ENCODE measurements at regions not wholly inside any gene's neighbourhood (a gene's known extent, or its start where the extent isn't known, plus 50 kb on each side); places are given as distances from the start of the nearest gene placed in this dataset.

GRCh38 chr1:87165177-87165576 lies 163.5 kb upstream of the LMO4 start:
- no peak for DNase-seq (ENCODE audit: low read depth, low spot score)

DNA sequence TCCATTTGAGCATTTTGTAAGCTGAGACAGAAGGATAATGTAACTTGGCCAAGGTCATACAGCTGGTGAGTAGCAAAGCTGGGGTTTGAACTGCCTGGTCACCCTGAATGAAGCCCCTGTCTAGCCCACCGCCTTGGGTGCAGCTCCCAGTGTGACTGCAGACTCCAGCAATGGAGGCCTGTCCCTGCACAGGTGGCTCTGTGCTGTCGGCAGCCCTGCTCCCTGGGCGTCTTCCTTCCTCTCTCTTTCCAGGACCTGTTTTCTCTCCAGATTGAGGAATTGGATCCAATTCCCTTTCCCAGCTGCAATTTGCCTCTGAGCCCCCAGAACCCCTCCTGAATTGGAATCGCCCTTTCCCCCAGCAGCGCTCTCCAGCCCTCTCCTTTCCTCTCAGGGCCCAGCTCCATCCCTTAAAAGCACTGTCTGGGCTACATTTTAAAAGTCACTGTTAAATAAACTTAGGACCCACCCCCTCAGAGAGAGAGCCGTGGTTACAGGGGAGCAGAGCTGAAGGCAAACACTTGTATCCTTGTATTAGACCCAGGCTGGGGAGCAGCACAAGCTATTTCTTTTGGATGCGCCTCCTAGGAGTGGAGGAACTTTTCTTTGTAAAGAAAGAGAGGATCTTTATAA lies 161.4 kb upstream of the LMO4 start:
- DNase-seq (ENCODE audit: low read depth, low spot score), result no peak

DNA sequence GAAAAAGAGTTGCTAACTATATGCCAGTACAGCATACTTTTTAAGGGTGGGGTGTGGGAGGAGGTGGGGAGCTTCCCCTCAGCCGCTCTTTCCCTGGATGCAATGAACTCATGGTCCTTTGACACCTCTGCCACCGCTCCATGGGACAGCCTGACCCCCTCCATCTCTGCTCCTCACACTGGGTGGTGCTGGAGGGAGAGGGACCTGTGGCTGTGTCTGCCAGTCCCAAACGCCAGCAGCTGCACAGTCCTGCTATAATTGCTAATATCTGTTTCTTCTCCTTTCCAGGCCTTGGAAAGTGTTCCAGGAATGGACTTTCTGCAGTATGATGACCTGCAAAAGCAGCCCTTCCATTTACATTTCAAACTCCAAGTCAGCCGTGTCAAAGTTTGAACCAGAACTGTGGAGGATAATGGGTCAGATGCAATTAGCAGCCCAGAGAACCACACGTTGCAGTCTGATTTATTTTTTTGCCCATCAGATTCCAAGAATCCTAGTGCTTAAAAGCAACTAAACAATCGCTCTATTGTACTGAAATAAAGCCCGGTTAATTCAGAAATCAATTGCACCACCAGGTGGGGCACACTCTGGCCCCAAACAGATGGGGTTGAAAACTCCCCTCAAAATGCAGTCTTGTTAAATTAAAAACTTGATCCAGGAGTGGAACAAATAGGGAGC lies 160.7 kb upstream of the LMO4 start:
- DNase-seq (ENCODE audit: low read depth, low spot score), result no peak

DNA sequence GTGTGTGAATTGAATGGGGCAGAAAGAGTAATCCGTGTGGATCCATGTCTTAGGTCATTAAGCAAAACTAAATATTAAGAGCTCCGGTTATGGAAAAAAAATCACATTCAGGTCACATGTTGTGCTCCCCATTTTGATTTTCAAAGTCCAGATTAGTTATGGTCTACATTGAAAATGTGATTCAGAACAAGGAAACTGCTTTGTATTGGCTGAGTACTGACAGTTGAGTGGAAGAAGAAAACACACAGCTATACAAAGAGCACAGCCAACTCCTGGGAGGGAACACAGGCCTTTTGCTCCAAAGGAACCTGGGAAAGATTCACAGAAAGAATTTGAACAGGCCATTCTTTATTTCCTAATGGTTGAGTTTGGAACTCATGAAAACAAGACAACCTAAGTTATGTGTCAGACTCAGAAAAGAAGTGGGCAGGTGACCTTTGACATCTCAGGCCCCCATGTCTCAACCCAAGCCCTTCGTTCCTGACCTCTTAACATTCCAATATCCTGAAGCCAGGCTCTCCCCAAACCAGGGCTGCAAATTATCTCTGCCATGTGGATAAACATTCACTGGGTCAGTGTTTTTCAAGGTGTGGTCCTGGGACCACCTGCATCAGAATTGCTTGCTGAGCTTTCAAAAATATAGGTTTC lies 159.3 kb upstream of the LMO4 start:
- DNase-seq (ENCODE audit: low read depth, low spot score), result no peak

- no peak for DNase-seq (ENCODE audit: low read depth, low spot score)
Measured at GRCh38 chr1:87170157-87170556, 158.5 kb upstream of the LMO4 start.

GRCh38 chr1:87170931-87171598 lies 157.6 kb upstream of the LMO4 start:
- DNase-seq (ENCODE audit: low read depth, low spot score), result no peak

DNA sequence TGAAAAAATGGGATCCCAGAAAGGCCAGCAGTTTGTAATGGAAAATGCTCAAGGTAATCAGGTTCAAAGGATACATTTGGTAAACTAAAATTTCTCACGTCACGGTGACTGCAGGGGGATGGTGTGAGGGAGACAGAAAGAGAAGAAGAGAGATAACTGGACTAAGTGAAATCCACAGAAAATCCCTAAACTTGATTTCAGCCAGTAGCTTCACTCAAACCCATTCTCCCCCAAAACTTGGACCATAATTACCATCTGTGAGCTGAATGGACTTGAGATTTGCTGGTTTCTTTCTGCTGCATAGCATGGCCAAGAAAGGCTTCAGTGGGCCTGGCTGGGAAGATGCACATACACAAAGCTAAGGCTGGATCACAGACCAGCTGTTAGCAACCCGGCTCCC lies 155.4 kb upstream of the LMO4 start:
- no peak for DNase-seq (ENCODE audit: low read depth, low spot score)

- DNase-seq (ENCODE audit: low read depth, low spot score), result no peak
Measured at GRCh38 chr1:87174724-87175245, 153.9 kb upstream of the LMO4 start.

DNA sequence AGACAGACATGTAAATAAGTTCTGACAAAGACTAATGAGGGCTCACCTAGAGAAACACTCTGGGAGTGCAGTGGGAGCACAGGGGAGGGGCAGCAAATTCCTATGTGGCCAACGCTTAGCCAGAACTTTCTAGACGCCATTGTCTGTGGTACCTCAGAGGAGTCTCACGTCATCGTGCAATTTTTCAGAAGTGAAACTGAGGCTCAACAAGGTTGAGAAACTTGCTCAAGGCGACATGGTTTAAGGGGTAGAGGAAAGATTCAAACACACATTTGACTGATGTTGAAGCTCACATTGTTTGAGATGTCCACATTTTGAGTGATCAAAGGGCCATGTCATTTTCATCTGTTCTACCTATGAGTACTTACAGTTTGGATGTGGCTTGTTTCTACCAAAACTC lies 152.6 kb upstream of the LMO4 start:
- no peak for DNase-seq (ENCODE audit: low read depth, low spot score)

DNA sequence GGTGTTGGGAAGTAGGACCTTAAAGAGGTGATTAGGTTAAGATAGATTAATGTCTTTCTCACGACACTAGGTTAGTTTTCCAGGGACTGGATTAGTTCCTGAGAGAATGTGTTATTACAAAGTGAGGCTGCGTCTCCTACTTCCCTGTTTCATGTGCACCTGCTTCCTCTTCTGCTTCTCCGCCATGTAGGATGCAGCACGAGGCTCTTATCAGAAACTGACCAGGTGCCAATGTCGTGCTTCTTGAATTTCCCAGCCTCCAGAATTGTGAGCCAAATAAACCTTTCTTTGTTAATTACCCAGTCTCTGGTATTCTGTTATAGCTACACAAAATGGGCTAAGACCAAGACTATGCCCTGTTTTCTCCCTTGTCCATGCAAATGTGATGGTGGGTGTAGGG lies 152.2 kb upstream of the LMO4 start:
- no peak for DNase-seq (ENCODE audit: low read depth, low spot score)

GRCh38 chr1:87178441-87178840 lies 150.2 kb upstream of the LMO4 start:
- no peak for DNase-seq (ENCODE audit: low read depth, low spot score)

DNA sequence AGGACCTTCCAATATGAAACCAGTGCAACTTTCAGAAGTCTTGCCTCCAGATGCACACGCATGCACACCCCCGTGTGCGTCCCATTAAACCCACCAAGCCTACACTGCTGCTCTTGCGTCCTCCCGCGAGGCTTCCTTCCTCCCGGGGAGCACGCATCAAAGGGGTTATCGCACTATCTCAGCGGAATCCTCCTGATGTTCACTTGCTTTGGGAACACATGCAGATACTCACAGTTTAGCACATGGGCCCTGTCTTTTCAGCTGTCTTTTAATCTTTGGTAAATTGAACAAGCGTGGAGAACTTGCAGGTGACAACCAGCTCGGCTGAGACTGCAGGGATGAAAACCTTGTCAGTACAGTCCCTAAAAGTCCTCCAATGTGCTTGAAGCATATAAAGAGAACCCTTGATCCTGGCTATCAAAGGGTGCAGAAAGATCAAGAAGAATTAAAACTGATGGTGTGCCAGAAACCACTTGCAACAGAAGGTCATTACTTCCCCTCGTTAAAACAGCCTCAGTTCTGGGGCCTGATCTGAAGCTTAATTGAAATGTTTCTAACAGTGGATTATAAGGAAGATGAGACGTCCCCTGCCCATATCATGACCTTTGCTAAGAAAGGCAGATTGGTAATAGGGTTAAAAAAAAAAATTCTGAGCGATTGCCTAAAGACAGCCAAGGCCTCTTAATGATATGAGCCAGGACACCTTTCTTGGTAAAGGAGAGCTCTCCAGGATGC lies 149.4 kb upstream of the LMO4 start:
- no peak for DNase-seq (ENCODE audit: low read depth, low spot score)

- no peak for DNase-seq (ENCODE audit: low read depth, low spot score)
Measured at GRCh38 chr1:87179851-87180519, 148.7 kb upstream of the LMO4 start.

DNA sequence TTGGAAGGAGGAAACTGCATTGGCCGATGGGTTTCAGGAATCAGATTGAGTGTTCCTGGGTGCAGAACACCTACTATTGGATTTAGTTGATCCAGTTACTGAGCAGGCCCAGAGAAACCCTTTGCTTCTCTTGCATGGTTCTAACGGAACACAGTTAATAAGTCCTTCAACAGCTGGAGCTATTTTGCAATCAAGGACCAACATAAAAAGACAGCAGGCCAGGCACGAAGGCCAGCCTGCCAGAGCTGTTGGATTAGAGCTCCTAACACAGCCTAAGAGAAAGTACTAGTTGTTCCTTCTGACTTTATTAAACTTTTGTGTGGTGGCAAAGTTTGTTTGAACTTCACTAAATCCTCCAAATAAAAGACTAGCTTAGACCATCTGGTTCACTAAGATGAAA lies 148.0 kb upstream of the LMO4 start:
- DNase-seq (ENCODE audit: low read depth, low spot score), result no peak

- DNase-seq (ENCODE audit: low read depth, low spot score), result no peak
Measured at GRCh38 chr1:87182611-87183010, 146.1 kb upstream of the LMO4 start.

DNA sequence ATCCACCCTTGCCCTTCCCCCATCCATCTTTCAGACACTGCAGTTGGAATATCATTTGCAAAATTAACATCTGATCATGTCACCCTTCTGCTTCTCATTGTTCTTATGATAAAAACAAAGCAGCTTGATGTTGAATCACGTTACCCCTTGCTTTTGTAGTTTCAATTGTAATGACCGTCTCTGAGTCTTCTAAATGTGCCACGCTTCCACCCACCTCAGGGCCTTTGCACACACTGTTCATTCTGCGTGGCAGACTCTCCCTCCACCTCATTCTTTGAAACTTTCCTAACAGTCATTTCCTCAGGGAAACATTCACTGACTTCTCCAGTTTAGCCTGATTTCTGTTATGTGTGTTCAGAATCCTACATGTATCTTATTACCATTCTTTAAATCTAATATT lies 143.6 kb upstream of the LMO4 start:
- DNase-seq (ENCODE audit: low read depth, low spot score), result no peak

DNA sequence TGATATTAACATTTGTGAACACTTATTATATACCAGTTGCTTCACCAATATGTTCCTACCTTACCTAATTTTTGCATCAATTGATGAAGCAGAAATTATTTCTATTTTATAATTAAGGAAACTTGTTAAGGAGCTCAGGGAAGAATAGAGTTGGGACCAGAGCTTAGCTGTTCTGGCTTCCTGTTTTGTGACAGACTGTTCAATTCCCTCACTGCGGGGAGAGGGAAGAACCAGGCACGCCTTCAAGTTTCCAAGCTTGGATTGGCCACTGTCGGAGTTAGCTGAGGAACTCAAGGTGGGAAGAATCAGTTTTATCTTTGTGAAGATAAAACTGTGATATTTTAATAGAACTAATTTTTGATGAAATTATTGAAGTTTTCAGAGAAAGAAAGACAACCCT lies 142.3 kb upstream of the LMO4 start:
- DNase-seq (ENCODE audit: low read depth, low spot score), result no peak

GRCh38 chr1:87188640-87189039 lies 140.0 kb upstream of the LMO4 start:
- no peak for DNase-seq (ENCODE audit: low read depth, low spot score)

- DNase-seq (ENCODE audit: low read depth, low spot score), result no peak
Measured at GRCh38 chr1:87190402-87190801, 138.3 kb upstream of the LMO4 start.

- no peak for DNase-seq (ENCODE audit: low read depth, low spot score)
Measured at GRCh38 chr1:87191646-87192045, 137.0 kb upstream of the LMO4 start.

GRCh38 chr1:87194271-87194774 lies 134.4 kb upstream of the LMO4 start:
- DNase-seq (ENCODE audit: low read depth, low spot score), result no peak

Data from iPS DF 19.7 (cell line).